Bronchial epithelial cell (primary cell): ENCODE measurements at regions not wholly inside any gene's neighbourhood (a gene's known extent, or its start where the extent isn't known, plus 50 kb on each side); places are given as distances from the start of the nearest gene placed in this dataset.

Experiments used
- DNase-seq: peaks from one replicate; pipeline ENCODE4 v3.0.0-alpha.2; 2010; ENCODE audit warnings: low read depth
- FAIRE-seq: peaks from 2 replicates; lab custom pipeline; 2011; peaks lifted over from hg19 to GRCh38; lab: Jason Lieb, UNC
- H3K27me3 ChIP-seq: 2 replicates; pipeline ENCODE4 v1.5.1; 2011; ENCODE audit warnings: low read length; ENCODE audit not compliant: control insufficient read depth, insufficient read depth
- H3K36me3 ChIP-seq: 2 replicates; pipeline ENCODE4 v1.5.1; 2011; ENCODE audit warnings: low read length; ENCODE audit not compliant: control insufficient read depth, insufficient read depth
- H3K4me3 ChIP-seq: 2 replicates; pipeline ENCODE4 v1.5.1; 2011; ENCODE audit warnings: mild to moderate bottlenecking, low read depth, low read length, control low read depth
- CTCF ChIP-seq: IDR thresholded peaks from 2 replicates; pipeline ENCODE4 v1.5.1; 2011; ENCODE audit warnings: mild to moderate bottlenecking, moderate library complexity, low read length, control low read depth, inconsistent platforms; ENCODE audit not compliant: insufficient read depth, severe bottlenecking

DNA sequence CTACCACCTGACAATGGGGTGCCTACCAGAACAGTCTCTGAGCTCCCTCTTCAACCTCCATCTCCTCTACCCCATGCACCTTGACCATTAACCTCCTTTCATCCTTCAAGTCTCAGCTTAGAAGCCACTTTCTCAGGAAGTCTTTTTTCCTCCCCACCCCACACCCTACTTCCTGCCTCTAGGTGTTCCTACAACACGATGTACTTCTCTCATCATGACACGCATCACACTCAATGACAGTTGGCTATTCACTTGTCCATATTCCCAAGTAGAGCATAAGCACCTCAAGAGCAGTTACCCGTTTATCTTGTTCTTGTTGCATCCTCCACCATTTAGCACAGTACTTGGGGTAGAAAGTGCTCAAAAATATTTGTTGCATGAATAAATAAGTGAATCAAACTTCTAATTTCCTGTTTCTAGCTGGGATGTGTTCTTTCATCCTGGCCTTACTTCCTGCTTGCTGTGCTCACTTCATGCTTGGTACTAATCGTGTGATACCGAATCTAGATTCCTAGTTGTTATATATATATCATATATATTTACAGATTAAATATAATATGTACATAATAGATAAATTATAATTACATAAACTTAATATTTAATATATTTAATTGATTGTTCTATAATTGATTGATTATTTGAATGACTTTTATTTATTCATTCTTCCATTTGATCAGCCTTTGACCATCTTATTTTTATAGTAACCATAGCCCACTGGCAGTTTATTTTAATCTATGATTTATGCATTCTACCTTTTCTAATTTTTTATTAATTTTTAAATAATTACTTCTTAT lies 177.5 kb upstream of the TMEM45B start:
- DNase-seq, result peak; percentile 87
- no peak for FAIRE-seq
- no peak for TF ChIP-seq CTCF
- H3K27me3 ChIP-seq, result no peaks in the 10 kb centered on the region
- H3K36me3 ChIP-seq, result no peaks in the 10 kb centered on the region
- H3K4me3 ChIP-seq, result no peak overlapping the region

GRCh38 chr11:129639300-129639699 lies 176.3 kb upstream of the TMEM45B start:
- no peak overlapping the region for H3K4me3 ChIP-seq
- no peaks in the 10 kb centered on the region for H3K36me3 ChIP-seq
- no peaks in the 10 kb centered on the region for H3K27me3 ChIP-seq
- FAIRE-seq (peak; percentile 92), DNase-seq (peak; percentile 100)
- TF ChIP-seq CTCF, result no peak

DNA sequence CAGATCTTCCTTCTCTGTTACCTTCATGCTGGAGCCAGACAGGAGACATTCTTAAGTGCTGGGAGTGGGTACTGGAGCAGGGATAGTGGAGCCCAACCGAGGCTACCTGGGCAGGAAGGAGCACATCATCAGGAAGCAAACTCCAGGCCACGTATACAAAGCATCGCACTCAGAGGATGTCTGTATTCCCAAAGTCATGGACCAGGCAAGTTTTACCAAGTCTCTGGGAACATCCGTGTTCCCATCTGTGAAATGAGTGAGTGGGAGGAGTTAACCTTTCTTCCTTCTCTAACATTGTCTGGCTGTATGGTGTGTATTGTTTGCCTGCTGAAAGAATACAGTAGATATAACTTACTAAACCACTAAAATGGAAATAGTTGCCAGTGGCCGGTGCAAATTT lies 175.0 kb upstream of the TMEM45B start:
- no peak for FAIRE-seq
- peak; percentile 81 for DNase-seq
- H3K4me3 ChIP-seq, result no peak overlapping the region
- TF ChIP-seq CTCF, result no peak
- no peaks in the 10 kb centered on the region for H3K36me3 ChIP-seq
- no peaks in the 10 kb centered on the region for H3K27me3 ChIP-seq

DNA sequence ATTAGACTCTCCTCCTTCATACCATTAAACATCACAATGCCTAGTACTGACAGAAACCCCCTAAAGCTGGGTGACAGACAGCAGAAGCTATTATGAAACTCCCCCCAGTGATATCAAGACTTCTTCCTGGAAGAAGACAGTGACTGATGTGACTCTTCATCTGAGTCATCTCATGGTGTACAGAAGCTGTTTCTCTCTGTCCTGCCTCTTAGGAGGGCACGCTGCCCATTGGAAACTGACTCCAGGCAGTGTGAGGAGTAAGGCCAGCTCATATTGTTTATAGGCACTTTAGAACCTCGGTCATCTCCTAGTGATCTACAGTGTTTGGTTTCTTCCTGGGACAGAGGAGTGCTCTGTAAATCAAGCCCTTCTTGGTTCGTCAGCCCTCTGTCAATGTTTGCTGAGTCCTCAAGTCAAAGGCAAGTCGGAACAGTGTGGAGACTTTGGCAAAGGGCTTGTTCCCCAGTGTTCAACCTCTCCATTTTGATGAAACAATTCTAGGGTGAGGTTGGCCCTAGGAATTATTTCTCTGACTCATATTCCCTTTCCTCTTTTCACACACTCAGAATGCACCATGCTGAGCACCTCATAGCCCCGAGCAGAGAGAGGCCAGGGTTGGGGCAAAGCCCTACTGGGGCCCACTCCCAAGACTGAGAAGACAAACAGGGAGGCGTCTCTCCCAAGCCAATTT lies 172.5 kb upstream of the TMEM45B start:
- Histone ChIP-seq H3K36me3 (no peaks in the 10 kb centered on the region), H3K27me3 (no peaks in the 10 kb centered on the region), H3K4me3 (no peak overlapping the region)
- FAIRE-seq, result peak; percentile 99
- peak; percentile 100 for DNase-seq
- no peak for TF ChIP-seq CTCF

GRCh38 chr11:129644326-129644725 lies 171.3 kb upstream of the TMEM45B start:
- Histone ChIP-seq H3K4me3 (no peak overlapping the region), H3K36me3 (no peaks in the 10 kb centered on the region), H3K27me3 (no peaks in the 10 kb centered on the region)
- no peak for DNase-seq
- no peak for FAIRE-seq
- no peak for TF ChIP-seq CTCF
